ENCODE measurements at regions not wholly inside any gene's neighbourhood (a gene's known extent, or its start where the extent isn't known, plus 50 kb on each side); places are given as distances from the start of the nearest gene placed in this dataset.

- DNase-seq (ENCODE audit: low spot score), result no peak
Measured at GRCh38 chr5:74237571-74238145, 402.9 kb downstream of the ENC1 start.

- no peak for DNase-seq (ENCODE audit: low spot score)
Measured at GRCh38 chr5:74235552-74235951, 405.0 kb downstream of the ENC1 start.

GRCh38 chr5:74233571-74233970 lies 407.0 kb downstream of the ENC1 start:
- no peak for DNase-seq (ENCODE audit: low spot score)

- no peak for DNase-seq (ENCODE audit: low spot score)
Measured at GRCh38 chr5:74233091-74233490, 407.4 kb downstream of the ENC1 start.

- DNase-seq (ENCODE audit: low spot score), result no peak
Measured at GRCh38 chr5:74232276-74232675, 408.3 kb downstream of the ENC1 start.

GRCh38 chr5:74231697-74232096 lies 408.8 kb downstream of the ENC1 start:
- DNase-seq (ENCODE audit: low spot score), result no peak

GRCh38 chr5:74226716-74227485 lies 413.6 kb downstream of the ENC1 start:
- no peak for DNase-seq (ENCODE audit: low spot score)

- DNase-seq (ENCODE audit: low spot score), result no peak
Measured at GRCh38 chr5:74225587-74225986, 414.9 kb downstream of the ENC1 start.

DNA sequence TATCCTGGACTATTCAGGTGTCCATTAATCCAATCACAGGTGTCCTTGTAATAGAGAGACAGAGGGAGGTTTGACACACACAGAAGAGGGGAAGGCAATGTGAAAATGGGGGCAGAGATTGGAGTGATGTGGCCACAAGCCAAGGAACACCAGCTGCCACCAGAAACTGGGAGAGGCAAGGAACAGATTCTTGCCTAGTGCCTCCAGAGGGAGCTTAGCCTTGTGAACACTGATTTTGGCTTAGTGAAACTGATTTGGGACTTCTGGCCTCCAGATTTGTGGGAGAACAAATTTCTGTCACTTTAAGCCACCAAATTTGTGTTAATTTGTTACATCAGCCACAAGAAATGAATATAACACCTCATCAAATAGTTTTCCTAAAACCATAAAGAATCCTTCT lies 416.2 kb downstream of the ENC1 start:
- DNase-seq (ENCODE audit: low spot score), result no peak

- no peak for DNase-seq (ENCODE audit: low spot score)
Measured at GRCh38 chr5:74222806-74223205, 417.7 kb downstream of the ENC1 start.

DNA sequence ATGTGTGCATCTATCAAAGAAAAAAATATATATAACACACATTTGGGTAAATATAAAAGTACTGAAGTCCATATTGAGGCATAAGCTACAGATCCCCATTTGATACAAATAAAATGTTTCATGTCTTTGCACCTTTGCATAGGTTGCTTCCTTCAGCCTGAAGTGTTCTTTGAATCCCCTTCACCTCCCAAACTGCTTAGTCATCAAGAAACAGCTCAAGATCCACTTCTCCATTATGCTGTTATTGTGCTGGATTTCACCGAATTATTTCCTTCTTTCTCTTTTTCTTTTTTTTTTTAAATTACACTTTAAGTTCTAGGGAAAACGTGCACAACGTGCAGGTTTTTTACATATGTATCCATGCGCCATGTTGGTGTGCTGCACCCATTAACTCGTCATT lies 419.1 kb downstream of the ENC1 start:
- no peak for DNase-seq (ENCODE audit: low spot score)

- DNase-seq (ENCODE audit: low spot score), result no peak
Measured at GRCh38 chr5:74216012-74216411, 424.5 kb downstream of the ENC1 start.

DNA sequence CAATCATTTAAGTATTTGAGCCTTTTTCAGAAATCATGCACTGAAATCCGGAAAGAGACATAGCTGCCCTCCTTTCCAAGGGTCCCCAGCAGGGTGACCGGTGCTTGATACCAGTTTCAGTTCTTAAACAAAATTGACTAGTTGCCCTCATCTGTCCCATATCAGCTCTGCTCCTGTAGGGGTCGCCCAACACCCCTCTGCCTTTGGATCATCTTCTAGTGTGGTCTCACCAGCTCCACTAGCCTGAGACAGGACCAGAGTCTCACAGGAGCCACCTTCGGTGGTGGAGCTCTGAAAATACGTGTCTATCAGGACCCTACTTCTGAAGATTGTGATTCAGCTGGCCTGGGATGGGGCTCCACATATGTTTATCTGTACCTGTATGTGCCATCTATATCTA lies 428.2 kb downstream of the ENC1 start:
- no peak for DNase-seq (ENCODE audit: low spot score)

- no peak for DNase-seq (ENCODE audit: low spot score)
Measured at GRCh38 chr5:74209571-74209970, 431.0 kb downstream of the ENC1 start.

DNA sequence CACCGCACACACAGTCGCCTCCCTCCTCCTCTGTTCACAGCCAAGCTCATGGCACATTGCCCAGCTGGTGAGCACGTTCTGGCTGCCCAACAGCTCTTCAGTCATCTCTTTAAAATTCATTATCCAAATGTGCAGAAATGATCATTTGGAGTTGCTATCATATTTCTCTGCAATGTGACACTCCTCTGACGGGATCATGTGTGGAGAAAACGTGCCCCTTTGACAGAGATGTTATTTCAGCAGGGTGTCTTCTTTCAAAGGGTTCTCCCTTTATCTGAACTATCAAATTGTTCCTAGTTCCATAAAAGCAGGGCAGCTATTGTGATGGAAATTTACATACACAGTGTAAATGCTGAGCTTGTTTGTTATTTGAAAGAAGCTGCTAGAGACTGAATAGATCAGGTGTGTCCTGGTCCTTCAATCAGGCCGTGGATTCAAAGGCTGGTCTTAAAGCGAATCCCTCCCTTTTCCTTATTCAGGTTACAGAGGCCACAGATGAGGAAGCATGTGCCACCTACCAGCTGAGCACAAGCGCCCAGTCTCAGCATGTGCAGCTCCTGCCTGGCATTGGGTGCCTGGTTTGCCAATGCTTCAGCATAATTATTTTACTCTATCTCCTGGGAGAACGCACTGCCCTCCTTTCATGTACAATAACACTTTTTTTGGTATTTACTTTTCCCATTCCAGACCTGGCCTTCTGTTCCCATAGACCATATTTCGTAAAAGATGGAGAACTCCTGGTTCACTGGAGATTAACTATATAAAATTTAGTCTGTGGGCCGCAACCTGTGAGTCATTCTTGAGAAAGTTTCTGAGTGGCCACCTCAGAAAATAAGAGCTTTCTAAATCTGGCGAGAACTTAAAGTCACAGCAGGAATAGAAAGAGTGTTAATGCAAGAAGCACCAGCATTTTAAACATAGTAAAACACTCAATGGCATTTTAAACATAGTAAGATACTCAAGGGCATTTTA lies 433.7 kb downstream of the ENC1 start:
- peak; percentile 45 for DNase-seq (ENCODE audit: low spot score)

DNA sequence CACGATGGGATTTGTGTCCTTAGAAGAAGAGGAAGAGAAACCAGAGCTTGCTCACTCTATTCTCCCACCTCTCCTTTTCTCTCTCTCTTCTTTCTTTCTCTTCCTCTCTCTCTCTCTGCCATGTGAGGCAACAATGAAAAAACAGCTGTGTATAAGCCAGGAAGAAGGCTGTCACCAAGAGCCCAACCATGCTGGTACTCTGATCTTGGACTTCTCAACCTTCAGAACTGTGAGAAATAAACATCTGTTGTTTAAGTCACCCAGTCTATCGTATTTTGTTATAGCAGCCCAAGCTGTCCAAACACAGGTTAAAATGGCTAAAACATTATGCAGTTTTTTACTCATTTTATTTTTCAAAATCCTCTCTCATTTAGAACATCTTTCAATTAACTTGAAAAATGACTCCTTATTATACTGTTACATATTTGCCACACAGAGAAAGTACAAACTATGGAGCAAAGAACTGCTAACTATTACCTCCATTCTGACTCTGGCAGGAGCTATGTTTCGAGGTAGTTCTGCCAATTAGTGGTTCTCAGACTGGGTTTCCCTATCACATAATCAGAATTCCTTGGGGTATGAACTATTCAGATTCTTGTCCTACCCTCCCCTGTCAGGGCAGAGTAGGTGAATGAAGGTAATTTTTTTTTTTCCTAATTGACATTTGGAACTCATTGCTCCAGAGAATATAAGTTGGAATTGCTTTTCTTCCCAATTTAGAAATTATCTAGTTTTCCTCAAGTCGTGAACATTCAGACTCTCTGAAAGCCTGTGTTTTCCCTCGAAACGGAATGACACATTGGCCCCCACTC lies 434.6 kb downstream of the ENC1 start:
- no peak for DNase-seq (ENCODE audit: low spot score)

DNA sequence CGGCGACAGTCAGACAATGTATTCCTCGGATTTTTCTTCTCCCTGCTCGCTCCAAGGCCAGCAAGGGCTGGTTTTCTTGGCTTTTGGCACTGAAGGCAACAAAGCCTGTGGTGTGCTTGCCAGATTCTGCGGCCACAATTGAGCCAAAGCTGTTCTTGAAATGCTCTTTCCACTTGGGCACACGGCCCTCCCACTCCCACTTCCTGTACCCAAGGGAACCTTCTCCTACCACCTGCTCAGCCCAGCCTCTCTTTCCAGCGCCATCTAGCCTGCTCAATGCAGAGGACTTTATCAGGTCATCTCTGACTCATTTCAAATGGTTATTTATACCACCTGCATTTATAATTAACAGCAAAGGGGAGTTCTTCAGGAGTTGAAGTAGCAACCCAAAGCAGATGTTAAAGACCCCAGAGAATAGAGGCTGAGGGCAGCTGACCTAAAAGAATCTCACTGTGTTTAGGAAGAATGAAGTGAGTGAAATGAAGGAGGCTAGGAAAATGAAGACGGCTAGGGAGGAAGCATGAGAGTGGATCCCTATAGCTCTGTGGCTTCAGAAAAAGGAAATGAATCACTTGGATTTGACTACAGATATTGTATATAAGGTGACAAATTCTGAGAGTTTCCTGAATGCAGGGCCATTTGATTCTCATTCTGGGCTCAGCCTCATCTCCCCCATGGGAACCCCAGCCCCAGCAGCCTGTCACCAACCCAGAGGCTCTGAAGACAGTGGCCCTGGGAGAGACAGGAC lies 439.0 kb downstream of the ENC1 start:
- no peak for DNase-seq (ENCODE audit: low spot score)

GRCh38 chr5:74200560-74200959 lies 440.0 kb downstream of the ENC1 start:
- DNase-seq (ENCODE audit: low spot score), result no peak

DNA sequence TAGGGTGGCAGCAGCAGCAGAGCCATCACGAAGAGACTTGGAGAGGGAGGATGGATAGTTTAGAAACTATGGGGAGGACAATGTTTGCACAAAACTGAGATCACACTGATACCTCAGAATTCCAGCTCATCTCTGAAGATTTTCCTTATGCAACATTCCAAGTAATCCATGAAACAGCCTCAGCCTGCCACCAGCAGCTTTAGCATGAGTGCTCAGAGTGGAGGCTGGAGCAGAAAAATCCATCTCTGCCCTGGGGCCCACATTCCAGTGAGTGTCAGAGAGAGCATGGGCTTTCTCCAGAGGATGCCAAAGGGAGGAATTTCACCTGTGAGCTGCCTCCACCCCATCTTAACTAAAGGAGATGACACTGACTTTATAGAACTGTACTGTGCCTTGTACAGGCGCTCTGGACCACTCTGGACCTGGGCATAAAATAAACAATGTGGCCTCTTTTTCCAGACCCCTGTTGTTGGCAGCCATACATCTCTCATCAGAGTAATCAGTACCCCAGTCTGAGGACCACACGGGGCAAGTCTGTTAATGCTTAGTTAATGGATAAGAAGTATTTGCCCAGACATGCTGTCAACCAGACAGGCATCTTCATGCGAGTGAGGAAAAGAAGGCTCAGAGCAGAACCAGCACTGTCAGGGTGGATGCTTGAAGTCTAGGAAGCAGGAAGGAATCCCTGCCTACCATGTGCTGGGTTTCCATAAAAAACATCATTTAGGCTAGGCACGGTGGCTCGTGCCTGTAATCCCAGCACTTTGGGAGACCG lies 440.9 kb downstream of the ENC1 start:
- peak; percentile 42 for DNase-seq (ENCODE audit: low spot score)

DNA sequence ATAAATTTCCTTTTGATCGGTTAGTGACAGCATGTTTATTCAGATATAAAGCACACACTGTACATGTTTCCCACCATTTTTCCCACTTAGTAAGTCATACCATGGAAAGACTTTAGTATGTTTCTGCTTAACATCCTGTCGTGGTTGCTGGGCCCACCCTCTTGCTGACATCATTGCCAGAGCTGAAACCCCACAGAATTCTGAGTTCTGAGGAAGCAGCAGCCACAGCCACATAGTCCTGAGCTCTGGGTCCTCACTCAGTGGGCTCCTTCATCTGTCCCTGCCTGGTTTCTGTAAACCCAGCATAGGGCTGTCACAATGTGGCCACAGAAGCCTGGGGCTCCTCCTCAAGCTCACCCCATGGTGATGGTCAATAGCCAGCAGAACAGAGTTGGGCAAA lies 441.5 kb downstream of the ENC1 start:
- peak; percentile 45 for DNase-seq (ENCODE audit: low spot score)
